SU-DHL-6 (cell line): ENCODE measurements at regions not wholly inside any gene's neighbourhood (a gene's known extent, or its start where the extent isn't known, plus 50 kb on each side); places are given as distances from the start of the nearest gene placed in this dataset.
"Not testable (repeated sequence)": the region's sequence is repeated elsewhere in the genome, so short reads cannot be mapped to it uniquely, and the experiment has no call there.

Source experiments
- CTCF ChIP-seq: fragments of 200-600 bp; sonication (generic); IDR thresholded peaks from one replicate; pipeline ENCODE4 v1.5.1; 2017; ENCODE audit warnings: antibody characterized with exemption, mild to moderate bottlenecking, low read length, moderate library complexity; ENCODE audit not compliant: insufficient read depth, poor library complexity, severe bottlenecking
- EZH2phosphoT487 ChIP-seq: fragments of 200-600 bp; sonication (generic), shearing (Covaris generic); conservative IDR thresholded peaks from 2 replicates; pipeline ENCODE4 v1.6.1; 2018; ENCODE audit warnings: mild to moderate bottlenecking, antibody characterized with exemption, low read length, moderate library complexity, mixed read lengths

- not testable (repeated sequence) for TF ChIP-seq CTCF, EZH2phosphoT487
Measured at GRCh38 chr15:77861997-77862635, 215.4 kb downstream of the TBC1D2B start.
